AG04449 (cell line): ENCODE measurements at regions not wholly inside any gene's neighbourhood (a gene's known extent, or its start where the extent isn't known, plus 50 kb on each side); places are given as distances from the start of the nearest gene placed in this dataset.

Experiments
- CTCF ChIA-PET: fragments of 350-600 bp; formaldehyde crosslinking; extraction: SDS; loops from one replicate; lab custom pipeline; 2021; ENCODE audit warnings: antibody characterized with exemption; lab: Yijun Ruan, JAX
- POLR2A ChIA-PET: fragments of 400-600, 350-600 bp; formaldehyde crosslinking; extraction: SDS; loops from one replicate; lab custom pipeline; 2020; ENCODE audit warnings: antibody characterized with exemption, inconsistent platforms; lab: Yijun Ruan, JAX
- DNase-seq: peaks from one replicate; pipeline ENCODE4 v3.0.0-alpha.2; 2010; ENCODE audit warnings: low read depth, low spot score
- H3K4me3 ChIP-seq: 2 replicates; pipeline ENCODE4 v1.5.1; 2011; ENCODE audit warnings: low read depth, mild to moderate bottlenecking, control low read depth, low read length
- CTCF ChIP-seq: IDR thresholded peaks from one replicate; pipeline ENCODE4 v1.5.1; 2011; ENCODE audit warnings: mild to moderate bottlenecking, moderate library complexity, low read length, control low read depth, inconsistent platforms; ENCODE audit not compliant: insufficient read depth; ENCODE audit errors: missing control alignments

GRCh38 chr11:116457336-116458007, 315.3 kb downstream of the BUD13 start:
- no peak for TF ChIP-seq CTCF

GRCh38 chr11:116454951-116455350, 317.8 kb downstream of the BUD13 start:
- ChIA-PET CTCF (interaction anchor here (0.9 to 4.3 kb wide), 9 partner anchors 10 to 242 kb away, joined by 3 to 43 read pairs (median 8); no protein-coding TSS in a partner anchor), POLR2A (no interaction called here)
- H3K4me3 ChIP-seq, result no peak overlapping the region
- no peak for DNase-seq
- no peak for TF ChIP-seq CTCF

More at GRCh38 chr11:116457336-116458007, 315.3 kb downstream of the BUD13 start:
- ChIA-PET POLR2A (no interaction called here), CTCF (no interaction called here)
- no peak for DNase-seq
- no peak overlapping the region for H3K4me3 ChIP-seq

- POLR2A ChIA-PET, result no interaction called here
- no peak for DNase-seq
- H3K4me3 ChIP-seq, result no peak overlapping the region
- peak; percentile 54 for TF ChIP-seq CTCF
- CTCF ChIA-PET, result interaction anchor here (0.9 to 4.3 kb wide), 10 partner anchors 10 to 243 kb away, joined by 3 to 43 read pairs (median 6); no protein-coding TSS in a partner anchor
Measured at GRCh38 chr11:116454020-116454645, 318.7 kb downstream of the BUD13 start.

- no peak for TF ChIP-seq CTCF
- ChIA-PET POLR2A (no interaction called here), CTCF (interaction anchor here (1.0 to 4.3 kb wide), 2 partner anchors 46 to 239 kb away, joined by 3 to 43 read pairs; no protein-coding TSS in a partner anchor)
- H3K4me3 ChIP-seq, result no peak overlapping the region
- no peak for DNase-seq
Measured at GRCh38 chr11:116452461-116452860, 320.3 kb downstream of the BUD13 start.

- TF ChIP-seq CTCF, result no peak
- H3K4me3 ChIP-seq, result no peak overlapping the region
- DNase-seq, result no peak
- ChIA-PET CTCF (no interaction called here), POLR2A (no interaction called here)
Measured at GRCh38 chr11:116449522-116449921, 323.3 kb downstream of the BUD13 start.

GRCh38 chr11:116446048-116446941, 326.5 kb downstream of the BUD13 start:
- ChIA-PET POLR2A (no interaction called here), CTCF (interaction anchor here (1.2 kb wide), 1 partner anchor 245 kb away, joined by 3 read pairs; no protein-coding TSS in a partner anchor)
- H3K4me3 ChIP-seq, result no peak overlapping the region
- no peak for TF ChIP-seq CTCF
- DNase-seq, result no peak
